Activated T-helper 1 cell treated with anti-CD3 and anti-CD28 coated beads, Interleukin-12 subunit alpha, Interleukin-12 subunit beta, Interleukin-2, Interleukin-4 antibody, amounts not matched to agents 30 ng/mL and 10 ng/mL and 1 ng/mL, durations not matched to agents 14 hours and 24 hours and 36 hours (primary cell): ENCODE measurements at regions not wholly inside any gene's neighbourhood (a gene's known extent, or its start where the extent isn't known, plus 50 kb on each side); places are given as distances from the start of the nearest gene placed in this dataset.
"Not testable (repeated sequence)": the region's sequence is repeated elsewhere in the genome, so short reads cannot be mapped to it uniquely, and the experiment has no call there.

Experiments
- DNase-seq: peaks from one replicate; pipeline ENCODE4 v3.0.0; 2021; ENCODE audit warnings: low spot score
- H3K27ac Mint-ChIP-seq: one replicate; pipeline ENCODE4 v1.8.0; 2021; ENCODE audit warnings: mild to moderate bottlenecking, mixed read lengths
- H3K27me3 Mint-ChIP-seq: one replicate; pipeline ENCODE4 v1.8.0; 2022; ENCODE audit warnings: mild to moderate bottlenecking, moderate library complexity, mixed read lengths; ENCODE audit not compliant: insufficient read depth
- H3K36me3 Mint-ChIP-seq: one replicate; pipeline ENCODE4 v1.8.0; 2021; ENCODE audit warnings: low read depth, mixed read lengths
- H3K4me1 Mint-ChIP-seq: one replicate; pipeline ENCODE4 v1.8.0; 2021; ENCODE audit warnings: low read depth, mixed read lengths
- H3K4me3 Mint-ChIP-seq: one replicate; pipeline ENCODE4 v1.8.0; 2021; ENCODE audit warnings: mild to moderate bottlenecking, moderate library complexity, mixed read lengths
- H3K9me3 Mint-ChIP-seq: one replicate; pipeline ENCODE4 v1.8.0; 2021; ENCODE audit warnings: mixed read lengths
- intact Hi-C: fragments of 100-400 bp; cut with micrococcal nuclease; formaldehyde crosslinking; loops from one replicate; pipeline ENCODE4 v1.15.1; 2024

- intact Hi-C loops: no loop called here
- Mint-ChIP-seq H3K9me3 (no peaks in the 10 kb centered on the region), H3K27me3 (peaks cover 24% of the 10 kb centered on the region)
Measured at GRCh38 chr17:31677681-31678080, 181.4 kb downstream of the COPRS start.

GRCh38 chr17:31677036-31677435 lies 182.0 kb downstream of the COPRS start:
- Mint-ChIP-seq H3K4me1 (peaks cover 11% of the 10 kb centered on the region), H3K27me3 (peaks cover 21% of the 10 kb centered on the region), H3K36me3 (peaks cover 3% of the 10 kb centered on the region), H3K4me3 (no peak overlapping the region), H3K27ac (no peak overlapping the region), H3K9me3 (no peaks in the 10 kb centered on the region)
- intact Hi-C loops: no loop called here
- no peak for DNase-seq

More at GRCh38 chr17:31677681-31678080, 181.4 kb downstream of the COPRS start:
- DNase-seq: no peak
- peak overlapping the region; percentile 13 for H3K27ac Mint-ChIP-seq
- peaks cover 3% of the 10 kb centered on the region for H3K36me3 Mint-ChIP-seq
- H3K4me1 Mint-ChIP-seq: peaks cover 11% of the 10 kb centered on the region
- no peak overlapping the region for H3K4me3 Mint-ChIP-seq

GRCh38 chr17:31675392-31675791 lies 183.7 kb downstream of the COPRS start:
- H3K36me3 Mint-ChIP-seq, H3K4me1 Mint-ChIP-seq, intact Hi-C loops, H3K27ac Mint-ChIP-seq, H3K9me3 Mint-ChIP-seq, H3K4me3 Mint-ChIP-seq, DNase-seq: not testable (repeated sequence)
- peaks cover 20% of the 10 kb centered on the region for H3K27me3 Mint-ChIP-seq

- DNase-seq: no peak
Measured at GRCh38 chr17:31674717-31675349, 184.2 kb downstream of the COPRS start.

GRCh38 chr17:31674305-31674704 lies 184.7 kb downstream of the COPRS start:
- DNase-seq: no peak
- Mint-ChIP-seq H3K36me3 (no peaks in the 10 kb centered on the region), H3K4me3 (no peak overlapping the region), H3K27me3 (peaks cover 18% of the 10 kb centered on the region), H3K27ac (no peak overlapping the region), H3K9me3 (peaks cover 3% of the 10 kb centered on the region), H3K4me1 (no peaks in the 10 kb centered on the region)
- intact Hi-C loops: no loop called here

More at GRCh38 chr17:31674717-31675349, 184.2 kb downstream of the COPRS start:
- Mint-ChIP-seq H3K36me3 (no peaks in the 10 kb centered on the region), H3K9me3 (no peaks in the 10 kb centered on the region), H3K27me3 (peaks cover 18% of the 10 kb centered on the region), H3K27ac (no peak overlapping the region), H3K4me3 (no peak overlapping the region), H3K4me1 (peaks cover 3% of the 10 kb centered on the region)
- intact Hi-C loops: no loop called here

- peaks cover 21% of the 10 kb centered on the region for H3K27me3 Mint-ChIP-seq
- H3K4me1 Mint-ChIP-seq: no peaks in the 10 kb centered on the region
Measured at GRCh38 chr17:31673076-31673475, 186.0 kb downstream of the COPRS start.

GRCh38 chr17:31672161-31672819 lies 186.8 kb downstream of the COPRS start:
- Mint-ChIP-seq H3K9me3 (peaks cover 3% of the 10 kb centered on the region), H3K4me3 (no peak overlapping the region), H3K27me3 (peaks cover 21% of the 10 kb centered on the region), H3K27ac (no peak overlapping the region), H3K36me3 (no peaks in the 10 kb centered on the region), H3K4me1 (no peaks in the 10 kb centered on the region)
- no peak for DNase-seq
- intact Hi-C loops: no loop called here

More at GRCh38 chr17:31673076-31673475, 186.0 kb downstream of the COPRS start:
- Mint-ChIP-seq H3K4me3 (no peak overlapping the region), H3K36me3 (no peaks in the 10 kb centered on the region), H3K27ac (no peak overlapping the region), H3K9me3 (peaks cover 3% of the 10 kb centered on the region)
- intact Hi-C loops: no loop called here
- DNase-seq: no peak

- H3K4me1 Mint-ChIP-seq: peaks cover 15% of the 10 kb centered on the region
- peaks cover 23% of the 10 kb centered on the region for H3K9me3 Mint-ChIP-seq
- peak overlapping the region; percentile 1 for H3K27ac Mint-ChIP-seq
- DNase-seq: no peak
- H3K36me3 Mint-ChIP-seq: peaks cover 4% of the 10 kb centered on the region
- H3K27me3 Mint-ChIP-seq: peaks cover 9% of the 10 kb centered on the region
- H3K4me3 Mint-ChIP-seq: no peak overlapping the region
- intact Hi-C loops: no loop called here
Measured at GRCh38 chr17:31663576-31663975, 195.5 kb downstream of the COPRS start.

GRCh38 chr17:31660684-31661083 lies 198.4 kb downstream of the COPRS start:
- Mint-ChIP-seq H3K4me3 (no peak overlapping the region), H3K4me1 (peaks cover 15% of the 10 kb centered on the region), H3K27me3 (peaks cover 17% of the 10 kb centered on the region), H3K36me3 (peaks cover 4% of the 10 kb centered on the region), H3K9me3 (peaks cover 19% of the 10 kb centered on the region), H3K27ac (no peak overlapping the region)
- no peak for DNase-seq
- intact Hi-C loops: loop anchor here (2.0 kb wide), 1 partner anchor 20 kb away; no protein-coding TSS in a partner anchor

- no peak for DNase-seq
- Mint-ChIP-seq H3K27ac (no peak overlapping the region), H3K36me3 (peaks cover 4% of the 10 kb centered on the region), H3K9me3 (peaks cover 4% of the 10 kb centered on the region), H3K4me1 (peaks cover 15% of the 10 kb centered on the region), H3K4me3 (no peak overlapping the region), H3K27me3 (peaks cover 17% of the 10 kb centered on the region)
- intact Hi-C loops: no loop called here
Measured at GRCh38 chr17:31657876-31658275, 201.2 kb downstream of the COPRS start.

GRCh38 chr17:31654936-31655335 lies 204.1 kb downstream of the COPRS start:
- H3K27ac Mint-ChIP-seq: no peak overlapping the region
- H3K27me3 Mint-ChIP-seq: peaks cover 17% of the 10 kb centered on the region
- H3K9me3 Mint-ChIP-seq: no peaks in the 10 kb centered on the region

GRCh38 chr17:31653691-31654090 lies 205.4 kb downstream of the COPRS start:
- intact Hi-C loops: no loop called here
- no peaks in the 10 kb centered on the region for H3K36me3 Mint-ChIP-seq
- H3K27me3 Mint-ChIP-seq: peaks cover 14% of the 10 kb centered on the region
- H3K4me1 Mint-ChIP-seq: no peaks in the 10 kb centered on the region
- no peak overlapping the region for H3K27ac Mint-ChIP-seq
- H3K9me3 Mint-ChIP-seq: no peaks in the 10 kb centered on the region
- no peak overlapping the region for H3K4me3 Mint-ChIP-seq
- DNase-seq: no peak

More at GRCh38 chr17:31654936-31655335, 204.1 kb downstream of the COPRS start:
- Mint-ChIP-seq H3K4me1 (peaks cover 6% of the 10 kb centered on the region), H3K36me3 (no peaks in the 10 kb centered on the region), H3K4me3 (no peak overlapping the region)
- intact Hi-C loops: no loop called here
- peak; percentile 15 for DNase-seq

- H3K27me3 Mint-ChIP-seq: peaks cover 4% of the 10 kb centered on the region
- intact Hi-C loops: no loop called here
- no peak overlapping the region for H3K4me3 Mint-ChIP-seq
- no peaks in the 10 kb centered on the region for H3K4me1 Mint-ChIP-seq
- no peak overlapping the region for H3K27ac Mint-ChIP-seq
- peaks cover 8% of the 10 kb centered on the region for H3K9me3 Mint-ChIP-seq
- H3K36me3 Mint-ChIP-seq: no peaks in the 10 kb centered on the region
- no peak for DNase-seq
Measured at GRCh38 chr17:31650756-31651520, 208.1 kb downstream of the COPRS start.
